ENCODE measurements at regions not wholly inside any gene's neighbourhood (a gene's known extent, or its start where the extent isn't known, plus 50 kb on each side); places are given as distances from the start of the nearest gene placed in this dataset.

GRCh38 chr13:60691268-60691667 is 294.2 kb downstream of the TDRD3 start:
- no peak for DNase-seq (ENCODE audit: low spot score)
- no peak for TF ChIP-seq CTCF (IDR thresholded peaks at IDR 0.05; ENCODE audit: borderline replicate concordance, control extremely low read depth, extremely low read depth, insufficient read depth, missing control alignments)
- in situ Hi-C loops (cut with MboI; ENCODE audit: low sequenced_read_pairs, unreplicated experiment), result no loop called here

GRCh38 chr13:60690604-60691003 is 293.6 kb downstream of the TDRD3 start:
- TF ChIP-seq CTCF (IDR thresholded peaks at IDR 0.05; ENCODE audit: borderline replicate concordance, control extremely low read depth, extremely low read depth, insufficient read depth, missing control alignments), result no peak
- DNase-seq (ENCODE audit: low spot score), result no peak
- in situ Hi-C loops (cut with MboI; ENCODE audit: low sequenced_read_pairs, unreplicated experiment), result no loop called here

GRCh38 chr13:60689571-60689970 is 292.6 kb downstream of the TDRD3 start:
- in situ Hi-C loops (cut with MboI; ENCODE audit: low sequenced_read_pairs, unreplicated experiment), result no loop called here
- no peak for DNase-seq (ENCODE audit: low spot score)
- TF ChIP-seq CTCF (IDR thresholded peaks at IDR 0.05; ENCODE audit: borderline replicate concordance, control extremely low read depth, extremely low read depth, insufficient read depth, missing control alignments), result no peak

- no peak for TF ChIP-seq CTCF (IDR thresholded peaks at IDR 0.05; ENCODE audit: borderline replicate concordance, control extremely low read depth, extremely low read depth, insufficient read depth, missing control alignments)
- in situ Hi-C loops (cut with MboI; ENCODE audit: low sequenced_read_pairs, unreplicated experiment), result no loop called here
Observed at GRCh38 chr13:60689076-60689475, 292.1 kb downstream of the TDRD3 start.

GRCh38 chr13:60679928-60680694 is 283.1 kb downstream of the TDRD3 start:
- DNase-seq (ENCODE audit: low spot score), result no peak
- in situ Hi-C loops (cut with MboI; ENCODE audit: low sequenced_read_pairs, unreplicated experiment), result no loop called here
- no peak for TF ChIP-seq CTCF (IDR thresholded peaks at IDR 0.05; ENCODE audit: borderline replicate concordance, control extremely low read depth, extremely low read depth, insufficient read depth, missing control alignments)

More at GRCh38 chr13:60689076-60689475, 292.1 kb downstream of the TDRD3 start:
- DNase-seq (ENCODE audit: low spot score), result no peak

GRCh38 chr13:60679131-60679530 is 282.1 kb downstream of the TDRD3 start:
- TF ChIP-seq CTCF (IDR thresholded peaks at IDR 0.05; ENCODE audit: borderline replicate concordance, control extremely low read depth, extremely low read depth, insufficient read depth, missing control alignments), result no peak
- in situ Hi-C loops (cut with MboI; ENCODE audit: low sequenced_read_pairs, unreplicated experiment), result no loop called here

More at GRCh38 chr13:60679131-60679530, 282.1 kb downstream of the TDRD3 start:
- no peak for DNase-seq (ENCODE audit: low spot score)

Measured in GM13976 (cell line).